Panc1 (cell line): ENCODE measurements at regions not wholly inside any gene's neighbourhood (a gene's known extent, or its start where the extent isn't known, plus 50 kb on each side); places are given as distances from the start of the nearest gene placed in this dataset.

Source experiments
- POLR2AphosphoS5 ChIP-seq: IDR thresholded peaks from 2 replicates; pipeline ENCODE4 v1.6.1; 2012; ENCODE audit warnings: mild to moderate bottlenecking, low read depth, low read length, moderate library complexity
- SIN3A ChIP-seq: IDR thresholded peaks from 2 replicates; pipeline ENCODE4 v1.6.1; 2012; ENCODE audit warnings: low read depth, mild to moderate bottlenecking, low read length, moderate library complexity, borderline replicate concordance; ENCODE audit not compliant: insufficient read depth

DNA sequence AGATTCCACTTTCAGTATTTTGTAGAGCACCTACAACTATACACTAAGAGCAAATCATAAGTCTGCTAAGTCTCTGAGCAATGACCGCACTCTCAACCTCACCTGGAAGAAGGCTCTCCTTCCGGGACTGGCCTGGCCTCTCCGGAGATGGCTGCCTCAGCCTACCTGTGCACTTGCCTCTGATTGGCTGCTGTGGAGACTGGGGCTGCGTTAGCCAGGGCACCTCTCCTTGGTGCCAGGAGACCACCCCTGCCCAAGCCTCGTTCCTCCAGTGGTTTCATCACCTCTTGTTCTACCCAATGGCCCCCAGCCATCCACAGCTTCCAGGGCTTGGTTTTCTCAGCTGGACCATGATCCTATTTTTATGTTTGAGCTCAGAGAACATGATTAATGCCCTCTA lies 64.7 kb upstream of the JDP2 start:
- TF ChIP-seq POLR2AphosphoS5, result no peak
- no peak for TF ChIP-seq SIN3A
